ENCODE measurements at regions not wholly inside any gene's neighbourhood (a gene's known extent, or its start where the extent isn't known, plus 50 kb on each side); places are given as distances from the start of the nearest gene placed in this dataset.
"Not testable (repeated sequence)": the region's sequence is repeated elsewhere in the genome, so short reads cannot be mapped to it uniquely, and the experiment has no call there.

- H3K9me3 ChIP-seq (ENCODE audit: control insufficient read depth in 5 of 5, low read length in 5 of 5), result no peaks in the 10 kb centered on the region
- H3K27ac ChIP-seq (ENCODE audit: low read depth, low read length), result no peak overlapping the region
These were observed 346.3 kb downstream of the VRK1 start for GRCh38 chr14:97143456-97143855.

GRCh38 chr14:97148021-97148420, 350.8 kb downstream of the VRK1 start:
- H3K27ac ChIP-seq (ENCODE audit: low read depth, low read length); H3K4me3 ChIP-seq (ENCODE audit: low read depth in 1 of 5, low read length in 5 of 5); H3K27me3 ChIP-seq (ENCODE audit: control insufficient read depth in 5 of 5, insufficient read depth in 4 of 5, low read length in 5 of 5); H3K36me3 ChIP-seq (ENCODE audit: control insufficient read depth in 5 of 5, insufficient read depth in 5 of 5, low read length in 5 of 5); H3K9me3 ChIP-seq (ENCODE audit: control insufficient read depth in 5 of 5, low read length in 5 of 5); H3K4me1 ChIP-seq (ENCODE audit: control insufficient read depth in 5 of 5, insufficient read depth in 5 of 5, low read length in 5 of 5); H3K9ac ChIP-seq (ENCODE audit: low read length in 5 of 5): not testable (repeated sequence)

More at GRCh38 chr14:97143456-97143855, 346.3 kb downstream of the VRK1 start:
- Histone ChIP-seq H3K36me3 (ENCODE audit: control insufficient read depth in 5 of 5, insufficient read depth in 5 of 5, low read length in 5 of 5) (no peaks in the 10 kb centered on the region), H3K4me1 (ENCODE audit: control insufficient read depth in 5 of 5, insufficient read depth in 5 of 5, low read length in 5 of 5) (no peaks in the 10 kb centered on the region), H3K27me3 (ENCODE audit: control insufficient read depth in 5 of 5, insufficient read depth in 4 of 5, low read length in 5 of 5) (peaks cover 0 to 7% (median 0%) of the 10 kb centered on the region in 5 donors), H3K4me3 (ENCODE audit: low read depth in 1 of 5, low read length in 5 of 5) (no peak overlapping the region), H3K9ac (ENCODE audit: low read length in 5 of 5) (no peak overlapping the region)

- Histone ChIP-seq H3K27ac (ENCODE audit: low read depth, low read length) (no peak overlapping the region), H3K27me3 (ENCODE audit: control insufficient read depth in 5 of 5, insufficient read depth in 4 of 5, low read length in 5 of 5) (peaks cover under 1 to 12% (median 4%) of the 10 kb centered on the region in 5 donors), H3K4me3 (ENCODE audit: low read depth in 1 of 5, low read length in 5 of 5) (no peak overlapping the region), H3K9ac (ENCODE audit: low read length in 5 of 5) (no peak overlapping the region), H3K4me1 (ENCODE audit: control insufficient read depth in 5 of 5, insufficient read depth in 5 of 5, low read length in 5 of 5) (no peaks in the 10 kb centered on the region), H3K9me3 (ENCODE audit: control insufficient read depth in 5 of 5, low read length in 5 of 5) (no peaks in the 10 kb centered on the region), H3K36me3 (ENCODE audit: control insufficient read depth in 5 of 5, insufficient read depth in 5 of 5, low read length in 5 of 5) (no peaks in the 10 kb centered on the region)
These were observed 352.6 kb downstream of the VRK1 start for GRCh38 chr14:97149775-97150174.

GRCh38 chr14:97153527-97153926, 356.3 kb downstream of the VRK1 start:
- Histone ChIP-seq H3K9ac (ENCODE audit: low read length in 5 of 5) (no peak overlapping the region), H3K4me1 (ENCODE audit: control insufficient read depth in 5 of 5, insufficient read depth in 5 of 5, low read length in 5 of 5) (no peaks in the 10 kb centered on the region), H3K9me3 (ENCODE audit: control insufficient read depth in 5 of 5, low read length in 5 of 5) (no peaks in the 10 kb centered on the region), H3K27ac (ENCODE audit: low read depth, low read length) (no peak overlapping the region), H3K36me3 (ENCODE audit: control insufficient read depth in 5 of 5, insufficient read depth in 5 of 5, low read length in 5 of 5) (no peaks in the 10 kb centered on the region), H3K4me3 (ENCODE audit: low read depth in 1 of 5, low read length in 5 of 5) (no peak overlapping the region), H3K27me3 (ENCODE audit: control insufficient read depth in 5 of 5, insufficient read depth in 4 of 5, low read length in 5 of 5) (peaks cover 4 to 20% (median 8%) of the 10 kb centered on the region in 5 donors)

GRCh38 chr14:97155320-97155719, 358.1 kb downstream of the VRK1 start:
- no peaks in the 10 kb centered on the region for H3K4me1 ChIP-seq (ENCODE audit: control insufficient read depth in 5 of 5, insufficient read depth in 5 of 5, low read length in 5 of 5)
- H3K36me3 ChIP-seq (ENCODE audit: control insufficient read depth in 5 of 5, insufficient read depth in 5 of 5, low read length in 5 of 5), result no peaks in the 10 kb centered on the region
- H3K27me3 ChIP-seq (ENCODE audit: control insufficient read depth in 5 of 5, insufficient read depth in 4 of 5, low read length in 5 of 5), result peaks cover 4 to 21% (median 8%) of the 10 kb centered on the region in 5 donors

GRCh38 chr14:97155814-97156213, 358.6 kb downstream of the VRK1 start:
- H3K27me3 ChIP-seq (ENCODE audit: control insufficient read depth in 5 of 5, insufficient read depth in 4 of 5, low read length in 5 of 5), result peaks cover 4 to 21% (median 8%) of the 10 kb centered on the region in 5 donors
- no peaks in the 10 kb centered on the region for H3K36me3 ChIP-seq (ENCODE audit: control insufficient read depth in 5 of 5, insufficient read depth in 5 of 5, low read length in 5 of 5)
- no peak overlapping the region for H3K27ac ChIP-seq (ENCODE audit: low read depth, low read length)
- peaks cover 0 to 15% (median 4%) of the 10 kb centered on the region in 5 donors for H3K9me3 ChIP-seq (ENCODE audit: control insufficient read depth in 5 of 5, low read length in 5 of 5)
- no peak overlapping the region for H3K4me3 ChIP-seq (ENCODE audit: low read depth in 1 of 5, low read length in 5 of 5)
- no peak overlapping the region for H3K9ac ChIP-seq (ENCODE audit: low read length in 5 of 5)
- H3K4me1 ChIP-seq (ENCODE audit: control insufficient read depth in 5 of 5, insufficient read depth in 5 of 5, low read length in 5 of 5), result no peaks in the 10 kb centered on the region

More at GRCh38 chr14:97155320-97155719, 358.1 kb downstream of the VRK1 start:
- Histone ChIP-seq H3K9me3 (ENCODE audit: control insufficient read depth in 5 of 5, low read length in 5 of 5) (peaks cover 0 to 15% (median 4%) of the 10 kb centered on the region in 5 donors), H3K27ac (ENCODE audit: low read depth, low read length) (no peak overlapping the region), H3K4me3 (ENCODE audit: low read depth in 1 of 5, low read length in 5 of 5) (no peak overlapping the region), H3K9ac (ENCODE audit: low read length in 5 of 5) (no peak overlapping the region)

- no peaks in the 10 kb centered on the region for H3K36me3 ChIP-seq (ENCODE audit: control insufficient read depth in 5 of 5, insufficient read depth in 5 of 5, low read length in 5 of 5)
- H3K4me1 ChIP-seq (ENCODE audit: control insufficient read depth in 5 of 5, insufficient read depth in 5 of 5, low read length in 5 of 5), result no peaks in the 10 kb centered on the region
- H3K4me3 ChIP-seq (ENCODE audit: low read depth in 1 of 5, low read length in 5 of 5), result no peak overlapping the region
- H3K27me3 ChIP-seq (ENCODE audit: control insufficient read depth in 5 of 5, insufficient read depth in 4 of 5, low read length in 5 of 5), result peaks cover 4 to 21% (median 8%) of the 10 kb centered on the region in 5 donors
- H3K9me3 ChIP-seq (ENCODE audit: control insufficient read depth in 5 of 5, low read length in 5 of 5), result peaks cover 0 to 15% (median 4%) of the 10 kb centered on the region in 5 donors
- H3K27ac ChIP-seq (ENCODE audit: low read depth, low read length), result no peak overlapping the region
- H3K9ac ChIP-seq (ENCODE audit: low read length in 5 of 5), result no peak overlapping the region
These were observed 359.5 kb downstream of the VRK1 start for GRCh38 chr14:97156705-97157104.

GRCh38 chr14:97158102-97158501, 360.9 kb downstream of the VRK1 start:
- Histone ChIP-seq H3K27me3 (ENCODE audit: control insufficient read depth in 5 of 5, insufficient read depth in 4 of 5, low read length in 5 of 5) (peaks cover 4 to 21% (median 8%) of the 10 kb centered on the region in 5 donors), H3K9ac (ENCODE audit: low read length in 5 of 5) (no peak overlapping the region), H3K9me3 (ENCODE audit: control insufficient read depth in 5 of 5, low read length in 5 of 5) (peaks cover 0 to 15% (median 4%) of the 10 kb centered on the region in 5 donors), H3K4me1 (ENCODE audit: control insufficient read depth in 5 of 5, insufficient read depth in 5 of 5, low read length in 5 of 5) (no peaks in the 10 kb centered on the region), H3K27ac (ENCODE audit: low read depth, low read length) (no peak overlapping the region), H3K36me3 (ENCODE audit: control insufficient read depth in 5 of 5, insufficient read depth in 5 of 5, low read length in 5 of 5) (no peaks in the 10 kb centered on the region), H3K4me3 (ENCODE audit: low read depth in 1 of 5, low read length in 5 of 5) (no peak overlapping the region)

GRCh38 chr14:97159124-97159523, 361.9 kb downstream of the VRK1 start:
- Histone ChIP-seq H3K9ac (ENCODE audit: low read length in 5 of 5) (no peak overlapping the region), H3K9me3 (ENCODE audit: control insufficient read depth in 5 of 5, low read length in 5 of 5) (peaks cover 0 to 15% (median 4%) of the 10 kb centered on the region in 5 donors), H3K4me1 (ENCODE audit: control insufficient read depth in 5 of 5, insufficient read depth in 5 of 5, low read length in 5 of 5) (no peaks in the 10 kb centered on the region), H3K27me3 (ENCODE audit: control insufficient read depth in 5 of 5, insufficient read depth in 4 of 5, low read length in 5 of 5) (peaks cover 4 to 24% (median 8%) of the 10 kb centered on the region in 5 donors), H3K27ac (ENCODE audit: low read depth, low read length) (no peak overlapping the region), H3K4me3 (ENCODE audit: low read depth in 1 of 5, low read length in 5 of 5) (no peak overlapping the region), H3K36me3 (ENCODE audit: control insufficient read depth in 5 of 5, insufficient read depth in 5 of 5, low read length in 5 of 5) (no peaks in the 10 kb centered on the region)

- H3K27me3 ChIP-seq (ENCODE audit: control insufficient read depth in 5 of 5, insufficient read depth in 4 of 5, low read length in 5 of 5), result peaks cover 0 to 9% (median 0%) of the 10 kb centered on the region in 5 donors
- no peak overlapping the region for H3K27ac ChIP-seq (ENCODE audit: low read depth, low read length)
- H3K9ac ChIP-seq (ENCODE audit: low read length in 5 of 5), result no peak overlapping the region
- H3K9me3 ChIP-seq (ENCODE audit: control insufficient read depth in 5 of 5, low read length in 5 of 5), result peaks cover 0 to 15% (median 4%) of the 10 kb centered on the region in 5 donors
- no peaks in the 10 kb centered on the region for H3K36me3 ChIP-seq (ENCODE audit: control insufficient read depth in 5 of 5, insufficient read depth in 5 of 5, low read length in 5 of 5)
- H3K4me1 ChIP-seq (ENCODE audit: control insufficient read depth in 5 of 5, insufficient read depth in 5 of 5, low read length in 5 of 5), result no peaks in the 10 kb centered on the region
- H3K4me3 ChIP-seq (ENCODE audit: low read depth in 1 of 5, low read length in 5 of 5), result no peak overlapping the region
These were observed 365.4 kb downstream of the VRK1 start for GRCh38 chr14:97162621-97163020.

Measured in subcutaneous abdominal adipose tissue (tissue), 5 donors.